ENCODE measurements at regions not wholly inside any gene's neighbourhood (a gene's known extent, or its start where the extent isn't known, plus 50 kb on each side); places are given as distances from the start of the nearest gene placed in this dataset.

GRCh38 chr5:135680713-135681112, 101.9 kb upstream of the CXCL14 start:
- TF ChIP-seq, protein P1, sequence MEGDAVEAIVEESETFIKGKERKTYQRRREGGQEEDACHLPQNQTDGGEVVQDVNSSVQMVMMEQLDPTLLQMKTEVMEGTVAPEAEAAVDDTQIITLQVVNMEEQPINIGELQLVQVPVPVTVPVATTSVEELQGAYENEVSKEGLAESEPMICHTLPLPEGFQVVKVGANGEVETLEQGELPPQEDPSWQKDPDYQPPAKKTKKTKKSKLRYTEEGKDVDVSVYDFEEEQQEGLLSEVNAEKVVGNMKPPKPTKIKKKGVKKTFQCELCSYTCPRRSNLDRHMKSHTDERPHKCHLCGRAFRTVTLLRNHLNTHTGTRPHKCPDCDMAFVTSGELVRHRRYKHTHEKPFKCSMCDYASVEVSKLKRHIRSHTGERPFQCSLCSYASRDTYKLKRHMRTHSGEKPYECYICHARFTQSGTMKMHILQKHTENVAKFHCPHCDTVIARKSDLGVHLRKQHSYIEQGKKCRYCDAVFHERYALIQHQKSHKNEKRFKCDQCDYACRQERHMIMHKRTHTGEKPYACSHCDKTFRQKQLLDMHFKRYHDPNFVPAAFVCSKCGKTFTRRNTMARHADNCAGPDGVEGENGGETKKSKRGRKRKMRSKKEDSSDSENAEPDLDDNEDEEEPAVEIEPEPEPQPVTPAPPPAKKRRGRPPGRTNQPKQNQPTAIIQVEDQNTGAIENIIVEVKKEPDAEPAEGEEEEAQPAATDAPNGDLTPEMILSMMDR (IDR thresholded peaks at IDR 0.05) = no peak
- no peak for TF ChIP-seq POLR2AphosphoS5 (IDR thresholded peaks at IDR 0.05)
- TF ChIP-seq POLR2A (IDR thresholded peaks at IDR 0.05; ENCODE audit: low read depth) = no peak
